HCT116 (cell line): ENCODE measurements at regions not wholly inside any gene's neighbourhood (a gene's known extent, or its start where the extent isn't known, plus 50 kb on each side); places are given as distances from the start of the nearest gene placed in this dataset.

Experiments used
- ATAC-seq: fragments of 200-7000 bp; cut with Tn5 transposase; 2 replicates; pipeline ENCODE4 v1.9.1; 2020; ENCODE audit warnings: mild to moderate bottlenecking, moderate library complexity
- BruUV-seq: library from RNA; stranded (reverse); fragments of 400-500 nt; replicated peaks from 2 replicates; lab custom pipeline; 2021; lab: Mats Ljungman, UMichigan
- CTCF ChIA-PET: fragments of 300-600 bp; sonication (Branson Sonifier 250); formaldehyde crosslinking; loops from one replicate; lab custom pipeline; 2021; ENCODE audit warnings: antibody characterized with exemption; lab: Charles Lee
- POLR2A ChIA-PET: fragments of 300-600, 350-600 bp; sonication (Branson Sonifier 250); formaldehyde crosslinking; loops from one replicate; lab custom pipeline; 2021; ENCODE audit warnings: antibody characterized with exemption; lab: Charles Lee
- RAD21 ChIA-PET, 2 experiments: fragments of 300-600 bp; sonication (Branson Sonifier 250); formaldehyde crosslinking; loops; one replicate each; lab custom pipeline; 2023; ENCODE audit warnings: low total read pairs in 2 of 2; ENCODE audit not compliant: uncharacterized antibody in 2 of 2, unreplicated experiment in 2 of 2, low non-redundant PET in 1 of 2; lab: Charles Lee
- DNase-seq: peaks from one replicate; pipeline ENCODE4 v3.0.0-alpha.2; 2010; ENCODE audit warnings: low read depth, low spot score
- H2AFZ ChIP-seq: fragments of 200-600 bp; shearing (Covaris generic), sonication (generic); 2 replicates; pipeline ENCODE4 v1.6.1; 2017; ENCODE audit warnings: low read depth, mixed run types, mixed read lengths, antibody characterized with exemption, low read length; ENCODE audit not compliant: poor library complexity, severe bottlenecking
- H3K27ac ChIP-seq: 2 replicates; pipeline ENCODE4 v1.5.1; 2012; ENCODE audit warnings: low read depth, low read length
- H3K27me3 ChIP-seq: fragments of 200-600 bp; sonication (generic); 2 replicates; pipeline ENCODE4 v1.6.1; 2016; ENCODE audit warnings: mixed run types, low read length, mixed read lengths; ENCODE audit not compliant: insufficient read depth
- H3K36me3 ChIP-seq, 2 experiments: fragments of 200-500 bp in 1 of 2; fragments of 200-600 bp in 1 of 2; sonication (Bioruptor generic) in 1 of 2; sonication (generic) in 1 of 2; 2 replicates each; pipeline versions ENCODE4 v1.5.1 to v1.6.1; 2014 to 2016; ENCODE audit warnings: low read length in 2 of 2, inconsistent platforms in 1 of 2, mixed read lengths in 1 of 2, mixed run types in 1 of 2; ENCODE audit not compliant: insufficient read depth in 2 of 2, control insufficient read depth in 1 of 2
- H3K4me1 ChIP-seq, 2 experiments: fragments of 200-600 bp in 1 of 2; sonication (generic) in 1 of 2; 2 replicates each; pipeline versions ENCODE4 v1.5.1 to v1.6.1; 2012 to 2017; ENCODE audit warnings: low read length in 2 of 2, inconsistent platforms in 1 of 2, mild to moderate bottlenecking in 1 of 2, mixed read lengths in 1 of 2, mixed run types in 1 of 2, moderate library complexity in 1 of 2; ENCODE audit not compliant: insufficient read depth in 2 of 2, control insufficient read depth in 1 of 2
- H3K4me2 ChIP-seq: fragments of 200-600 bp; sonication (generic); 2 replicates; pipeline ENCODE4 v1.6.1; 2017; ENCODE audit warnings: mixed run types, low read length, mixed read lengths
- H3K4me3 ChIP-seq, 2 experiments: fragments of 200-600 bp in 1 of 2; sonication (generic) in 1 of 2; replicated peaks in 1 of 2; 2 replicates each; pipeline ENCODE4 v1.5.1; 2011 to 2016; ENCODE audit warnings: low read length in 2 of 2, control low read depth in 1 of 2, low read depth in 1 of 2, mild to moderate bottlenecking in 1 of 2, mixed read lengths in 1 of 2, mixed run types in 1 of 2
- H3K79me2 ChIP-seq: fragments of 200-600 bp; sonication (generic); 2 replicates; pipeline ENCODE4 v1.6.1; 2017; ENCODE audit warnings: mild to moderate bottlenecking, mixed run types, low read length, moderate library complexity, mixed read lengths; ENCODE audit not compliant: insufficient read depth
- H3K9ac ChIP-seq: fragments of 200-600 bp; sonication (generic); 2 replicates; pipeline ENCODE4 v1.6.1; 2016; ENCODE audit warnings: low read length, mixed read lengths
- H3K9me2 ChIP-seq: fragments of 200-600 bp; sonication (generic), shearing (Covaris generic); 2 replicates; pipeline ENCODE4 v1.6.1; 2017; ENCODE audit warnings: mixed run types, mild to moderate bottlenecking, moderate library complexity; ENCODE audit not compliant: insufficient read depth
- H3K9me3 ChIP-seq, 2 experiments: fragments of 200-500 bp in 1 of 2; fragments of 200-600 bp in 1 of 2; sonication (Bioruptor generic) in 1 of 2; sonication (generic) in 1 of 2; 2 replicates each; pipeline ENCODE4 v1.6.1; 2014 to 2017; ENCODE audit warnings: low read length in 2 of 2, mixed read lengths in 2 of 2, inconsistent platforms in 1 of 2, low read depth in 1 of 2, mild to moderate bottlenecking in 1 of 2, mixed run types in 1 of 2, moderate library complexity in 1 of 2; ENCODE audit not compliant: control insufficient read depth in 1 of 2, insufficient read depth in 1 of 2
- H4K20me1 ChIP-seq: fragments of 200-600 bp; sonication (generic), shearing (Covaris generic); 2 replicates; pipeline ENCODE4 v1.6.1; 2017; ENCODE audit warnings: mixed run types, mild to moderate bottlenecking, moderate library complexity; ENCODE audit not compliant: insufficient read depth
- CTCF ChIP-seq, 3 experiments: fragments of 200-600 bp in 1 of 3; sonication (generic) in 1 of 3; IDR thresholded peaks in 2 of 3; conservative IDR thresholded peaks in 1 of 3; 2 replicates each; pipeline ENCODE4 v1.5.1; 2012 to 2017; ENCODE audit warnings: low read depth in 2 of 3, low read length in 2 of 3, antibody characterized with exemption in 1 of 3, borderline replicate concordance in 1 of 3, control low read depth in 1 of 3, mild to moderate bottlenecking in 1 of 3, mixed read lengths in 1 of 3, mixed run types in 1 of 3, moderate library complexity in 1 of 3; ENCODE audit not compliant: insufficient read depth in 1 of 3
- RAD21 ChIP-seq: IDR thresholded peaks from 2 replicates; pipeline ENCODE4 v1.6.1; 2012; ENCODE audit warnings: low read depth, mild to moderate bottlenecking
- SRF ChIP-seq: IDR thresholded peaks from 2 replicates; pipeline ENCODE4 v1.6.1; 2012; ENCODE audit warnings: low read depth
- TCF7L2 ChIP-seq: IDR thresholded peaks from 2 replicates; pipeline ENCODE4 v1.7.0; 2011; ENCODE audit warnings: borderline replicate concordance, inconsistent platforms; ENCODE audit not compliant: insufficient read depth, insufficient read length; ENCODE audit errors: extremely low read depth
- intact Hi-C: fragments of 100-400 bp; cut with micrococcal nuclease; formaldehyde crosslinking; loops from 2 replicates; pipeline ENCODE4 v1.10.0; 2022
- TF ChIP-seq, protein P1 (sequence below): IDR thresholded peaks from 2 replicates; pipeline ENCODE4 v1.6.1; 2011; ENCODE audit warnings: mild to moderate bottlenecking, low read length, moderate library complexity; ENCODE audit not compliant: insufficient replicate concordance; ENCODE audit errors: extremely low read depth

- H3K27me3 ChIP-seq = no peaks in the 10 kb centered on the region
- CTCF ChIA-PET = no interaction called here
- TF ChIP-seq CTCF (IDR thresholded peaks at IDR 0.05 in 2 of 3, conservative IDR thresholded peaks at IDR 0.05 in 1 of 3; ENCODE audit: borderline replicate concordance in 1 of 3, insufficient read depth in 1 of 3, low read depth in 2 of 3, low read length in 2 of 3) = no peak
- no peak for TF ChIP-seq SRF
- no peak for TF ChIP-seq TCF7L2
- TF ChIP-seq RAD21 = no peak
- TF ChIP-seq, protein P1, sequence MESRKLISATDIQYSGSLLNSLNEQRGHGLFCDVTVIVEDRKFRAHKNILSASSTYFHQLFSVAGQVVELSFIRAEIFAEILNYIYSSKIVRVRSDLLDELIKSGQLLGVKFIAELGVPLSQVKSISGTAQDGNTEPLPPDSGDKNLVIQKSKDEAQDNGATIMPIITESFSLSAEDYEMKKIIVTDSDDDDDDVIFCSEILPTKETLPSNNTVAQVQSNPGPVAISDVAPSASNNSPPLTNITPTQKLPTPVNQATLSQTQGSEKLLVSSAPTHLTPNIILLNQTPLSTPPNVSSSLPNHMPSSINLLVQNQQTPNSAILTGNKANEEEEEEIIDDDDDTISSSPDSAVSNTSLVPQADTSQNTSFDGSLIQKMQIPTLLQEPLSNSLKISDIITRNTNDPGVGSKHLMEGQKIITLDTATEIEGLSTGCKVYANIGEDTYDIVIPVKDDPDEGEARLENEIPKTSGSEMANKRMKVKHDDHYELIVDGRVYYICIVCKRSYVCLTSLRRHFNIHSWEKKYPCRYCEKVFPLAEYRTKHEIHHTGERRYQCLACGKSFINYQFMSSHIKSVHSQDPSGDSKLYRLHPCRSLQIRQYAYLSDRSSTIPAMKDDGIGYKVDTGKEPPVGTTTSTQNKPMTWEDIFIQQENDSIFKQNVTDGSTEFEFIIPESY = no peak
- TF ChIP-seq, all 23 proteins: peak for 0
- Histone ChIP-seq H3K9me3 (no peaks in the 10 kb centered on the region), H3K27ac (no peak overlapping the region), H3K4me2 (no peak overlapping the region), H3K36me3 (no peaks in the 10 kb centered on the region), H4K20me1 (no peaks in the 10 kb centered on the region), H3K4me1 (peaks cover 0 to 11% of the 10 kb centered on the region in 2 experiments; a peak in 1 of 4 replicates), H3K9ac (no peak overlapping the region), H2AFZ (no peak overlapping the region), H3K9me2 (no peaks in the 10 kb centered on the region), H3K79me2 (no peaks in the 10 kb centered on the region), H3K4me3 (no peak overlapping the region)
- DNase-seq = no peak
- no TSS peak for BruUV-seq
- intact Hi-C loops = no loop called here
- RAD21 ChIA-PET = no interaction called here
- POLR2A ChIA-PET = no interaction called here
- ATAC-seq = no peak
Measured at GRCh38 chr6:121688974-121689373, 253.5 kb downstream of the GJA1 start.
